GM12891 (cell line): ENCODE measurements at regions not wholly inside any gene's neighbourhood (a gene's known extent, or its start where the extent isn't known, plus 50 kb on each side); places are given as distances from the start of the nearest gene placed in this dataset.

Source experiments
- PAX5 ChIP-seq: IDR thresholded peaks from 2 replicates; pipeline ENCODE4 v1.6.1; 2011; ENCODE audit warnings: low read length, moderate library complexity, mild to moderate bottlenecking; ENCODE audit not compliant: insufficient read depth, severe bottlenecking
- POLR2A ChIP-seq: IDR thresholded peaks from 2 replicates; pipeline ENCODE4 v1.6.1; 2011; ENCODE audit warnings: low read depth, low read length, control low read depth
- POLR2AphosphoS5 ChIP-seq: IDR thresholded peaks from 2 replicates; pipeline ENCODE4 v1.6.1; 2011; ENCODE audit warnings: low read depth, low read length, control low read depth
- POU2F2 ChIP-seq: IDR thresholded peaks from 2 replicates; pipeline ENCODE4 v1.6.1; 2011; ENCODE audit warnings: low read depth, mild to moderate bottlenecking, control low read depth, low read length, moderate library complexity
- TAF1 ChIP-seq: IDR thresholded peaks from 2 replicates; pipeline ENCODE4 v1.6.1; 2011; ENCODE audit warnings: low read depth, low read length, control low read depth

DNA sequence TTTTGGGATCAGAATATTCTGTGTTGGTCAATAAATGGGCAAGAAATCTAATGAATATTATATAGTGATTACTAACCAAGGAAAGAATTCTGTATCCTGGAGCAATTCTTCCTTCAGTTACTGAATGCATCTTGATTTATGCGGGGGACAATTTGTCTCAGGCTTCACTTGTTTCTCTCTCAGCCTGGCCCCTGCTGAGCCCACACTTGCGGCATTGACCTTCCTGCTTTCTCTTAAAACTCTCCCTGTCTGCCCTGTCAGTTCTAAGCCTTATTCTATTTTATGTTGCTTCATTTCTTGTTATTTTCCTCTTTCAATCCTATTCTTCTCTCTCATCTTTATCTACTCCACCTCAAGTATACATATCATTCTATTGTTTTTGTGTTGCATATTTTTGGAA, 122.1 kb upstream of the TPK1 start:
- TF ChIP-seq POLR2AphosphoS5 (no peak), POLR2A (no peak), TAF1 (no peak), POU2F2 (no peak), PAX5 (no peak)
